CD4-positive, alpha-beta memory T cell (primary cell): ENCODE measurements at regions not wholly inside any gene's neighbourhood (a gene's known extent, or its start where the extent isn't known, plus 50 kb on each side); places are given as distances from the start of the nearest gene placed in this dataset.
"Not testable (repeated sequence)": the region's sequence is repeated elsewhere in the genome, so short reads cannot be mapped to it uniquely, and the experiment has no call there.

ENCODE experiments used
- CTCF ChIA-PET: fragments of 350-600 bp; sonication (Branson Sonifier 250); formaldehyde crosslinking; loops from one replicate; lab custom pipeline; 2021; ENCODE audit warnings: inconsistent platforms; ENCODE audit not compliant: partially characterized antibody; lab: Charles Lee
- POLR2A ChIA-PET: fragments of 350-600 bp; sonication (Branson Sonifier 250); formaldehyde crosslinking; loops from one replicate; lab custom pipeline; 2021; ENCODE audit not compliant: partially characterized antibody; lab: Charles Lee
- DNase-seq, 5 donors: peaks; one replicate each; pipeline versions ENCODE4 v3.0.0 to v3.0.0-alpha.2; 2020 to 2022; ENCODE audit warnings: mixed read lengths in 1 of 5
- H3K27ac ChIP-seq: one replicate; pipeline ENCODE4 v1.7.0; 2013; ENCODE audit warnings: low read depth, low read length
- H3K27me3 ChIP-seq: 2 replicates; pipeline ENCODE4 v1.7.0; 2013; ENCODE audit warnings: mild to moderate bottlenecking, low read length, moderate library complexity; ENCODE audit not compliant: insufficient read depth
- H3K36me3 ChIP-seq: 2 replicates; pipeline ENCODE4 v1.7.0; 2013; ENCODE audit warnings: mild to moderate bottlenecking, low read length, moderate library complexity; ENCODE audit not compliant: insufficient read depth
- H3K4me1 ChIP-seq: 2 replicates; pipeline ENCODE4 v1.7.0; 2013; ENCODE audit warnings: mild to moderate bottlenecking, low read length, moderate library complexity; ENCODE audit not compliant: insufficient read depth
- H3K4me3 ChIP-seq, 2 donors: one replicate each; pipeline ENCODE4 v1.7.0; 2013; ENCODE audit warnings: low read length in 2 of 2, mild to moderate bottlenecking in 1 of 2
- H3K9me3 ChIP-seq, 2 donors: one replicate each; pipeline ENCODE4 v1.7.0; 2013; ENCODE audit warnings: low read length in 2 of 2, control low read depth in 1 of 2; ENCODE audit not compliant: control insufficient read depth in 1 of 2
- H3K27ac Mint-ChIP-seq, 7 donors: one replicate each; pipeline ENCODE4 v1.8.0; 2020 to 2021; ENCODE audit warnings: mixed read lengths in 7 of 7, mild to moderate bottlenecking in 6 of 7, inconsistent platforms in 3 of 7, moderate library complexity in 3 of 7
- H3K27me3 Mint-ChIP-seq, 2 donors: one replicate each; pipeline ENCODE4 v1.8.0; 2020 to 2021; ENCODE audit warnings: mixed read lengths in 2 of 2
- H3K36me3 Mint-ChIP-seq, 2 donors: one replicate each; pipeline ENCODE4 v1.8.0; 2020 to 2021; ENCODE audit warnings: mixed read lengths in 2 of 2, inconsistent platforms in 1 of 2, mild to moderate bottlenecking in 1 of 2
- H3K4me1 Mint-ChIP-seq, 4 donors: one replicate each; pipeline ENCODE4 v1.8.0; 2020 to 2021; ENCODE audit warnings: mixed read lengths in 4 of 4, mild to moderate bottlenecking in 1 of 4
- H3K4me3 Mint-ChIP-seq, 8 donors: one replicate each; pipeline ENCODE4 v1.8.0; 2020 to 2021; ENCODE audit warnings: mixed read lengths in 8 of 8, mild to moderate bottlenecking in 7 of 8, moderate library complexity in 6 of 8, inconsistent platforms in 3 of 8
- H3K9me3 Mint-ChIP-seq, 8 donors: one replicate each; pipeline ENCODE4 v1.8.0; 2020 to 2021; ENCODE audit warnings: mixed read lengths in 8 of 8, mild to moderate bottlenecking in 5 of 8, inconsistent platforms in 3 of 8, moderate library complexity in 1 of 8
- intact Hi-C: fragments of 100-400 bp; cut with micrococcal nuclease; formaldehyde crosslinking; loops from one replicate; pipeline ENCODE4 v1.15.1; 2023

- H3K27me3 ChIP-seq, result no peaks in the 10 kb centered on the region
- no peak overlapping the region for H3K4me3 ChIP-seq
- no peaks in the 10 kb centered on the region for H3K36me3 ChIP-seq
- Mint-ChIP-seq H3K4me3 (no peak overlapping the region), H3K27me3 (peaks cover 0 to 1% of the 10 kb centered on the region in 2 donors), H3K27ac (no peak overlapping the region), H3K9me3 (peaks cover 0 to 5% (median 0%) of the 10 kb centered on the region in 8 donors), H3K4me1 (peaks cover 0 to 1% (median 0%) of the 10 kb centered on the region in 4 donors), H3K36me3 (no peaks in the 10 kb centered on the region)
- DNase-seq, result no peak
- no peaks in the 10 kb centered on the region for H3K4me1 ChIP-seq
- intact Hi-C loops, result no loop called here
- H3K9me3 ChIP-seq, result no peaks in the 10 kb centered on the region
- no peak overlapping the region for H3K27ac ChIP-seq
- ChIA-PET CTCF (no interaction called here), POLR2A (no interaction called here)
These were observed 93.4 kb upstream of the ARMC3 start for GRCh38 chr10:22834471-22834870.

- H3K4me3 Mint-ChIP-seq, result no peak overlapping the region
These were observed 94.1 kb upstream of the ARMC3 start for GRCh38 chr10:22833781-22834180.

GRCh38 chr10:22833353-22833752, 94.5 kb upstream of the ARMC3 start:
- no peak overlapping the region for H3K27ac Mint-ChIP-seq
- peaks cover 0 to 5% (median 0%) of the 10 kb centered on the region in 8 donors for H3K9me3 Mint-ChIP-seq

More at GRCh38 chr10:22833781-22834180, 94.1 kb upstream of the ARMC3 start:
- Mint-ChIP-seq H3K9me3 (peaks cover 0 to 5% (median 0%) of the 10 kb centered on the region in 8 donors), H3K27me3 (no peaks in the 10 kb centered on the region), H3K27ac (no peak overlapping the region), H3K4me1 (peaks cover 0 to 1% (median 0%) of the 10 kb centered on the region in 4 donors), H3K36me3 (no peaks in the 10 kb centered on the region)
- Histone ChIP-seq H3K27me3 (no peaks in the 10 kb centered on the region), H3K9me3 (no peaks in the 10 kb centered on the region), H3K27ac (no peak overlapping the region), H3K4me1 (no peaks in the 10 kb centered on the region), H3K4me3 (no peak overlapping the region), H3K36me3 (no peaks in the 10 kb centered on the region)
- no peak for DNase-seq
- ChIA-PET POLR2A (no interaction called here), CTCF (no interaction called here)
- intact Hi-C loops, result no loop called here

GRCh38 chr10:22832851-22833250, 95.0 kb upstream of the ARMC3 start:
- Mint-ChIP-seq H3K36me3 (no peaks in the 10 kb centered on the region), H3K27ac (no peak overlapping the region), H3K9me3 (peaks cover 0 to 5% (median under 1%) of the 10 kb centered on the region in 8 donors), H3K27me3 (no peaks in the 10 kb centered on the region), H3K4me3 (no peak overlapping the region), H3K4me1 (peaks cover 0 to under 1% (median 0%) of the 10 kb centered on the region in 4 donors)
- DNase-seq, result no peak
- intact Hi-C loops, result no loop called here
- POLR2A ChIA-PET, result no interaction called here
- H3K4me3 ChIP-seq, result no peak overlapping the region
- CTCF ChIA-PET, result no interaction called here
- no peaks in the 10 kb centered on the region for H3K36me3 ChIP-seq
- no peaks in the 10 kb centered on the region for H3K4me1 ChIP-seq
- H3K9me3 ChIP-seq, result no peaks in the 10 kb centered on the region
- no peaks in the 10 kb centered on the region for H3K27me3 ChIP-seq
- H3K27ac ChIP-seq, result no peak overlapping the region

More at GRCh38 chr10:22833353-22833752, 94.5 kb upstream of the ARMC3 start:
- no peak for DNase-seq
- Histone ChIP-seq H3K27me3 (no peaks in the 10 kb centered on the region), H3K4me1 (no peaks in the 10 kb centered on the region), H3K4me3 (no peak overlapping the region), H3K27ac (no peak overlapping the region), H3K9me3 (no peaks in the 10 kb centered on the region), H3K36me3 (no peaks in the 10 kb centered on the region)
- no peaks in the 10 kb centered on the region for H3K27me3 Mint-ChIP-seq
- intact Hi-C loops, result no loop called here
- H3K4me3 Mint-ChIP-seq, result no peak overlapping the region
- no peaks in the 10 kb centered on the region for H3K36me3 Mint-ChIP-seq
- H3K4me1 Mint-ChIP-seq, result peaks cover 0 to 1% (median 0%) of the 10 kb centered on the region in 4 donors
- ChIA-PET POLR2A (no interaction called here), CTCF (no interaction called here)

GRCh38 chr10:22832066-22832602, 95.7 kb upstream of the ARMC3 start:
- ChIA-PET CTCF (no interaction called here), POLR2A (no interaction called here)
- Histone ChIP-seq H3K27ac (no peak overlapping the region), H3K9me3 (no peaks in the 10 kb centered on the region), H3K36me3 (no peaks in the 10 kb centered on the region), H3K4me1 (no peaks in the 10 kb centered on the region), H3K4me3 (no peak overlapping the region), H3K27me3 (no peaks in the 10 kb centered on the region)
- Mint-ChIP-seq H3K4me3 (no peak overlapping the region), H3K27me3 (no peaks in the 10 kb centered on the region), H3K36me3 (no peaks in the 10 kb centered on the region), H3K4me1 (no peaks in the 10 kb centered on the region), H3K27ac (no peak overlapping the region), H3K9me3 (peaks cover 0 to 7% (median under 1%) of the 10 kb centered on the region in 8 donors)
- DNase-seq, result no peak
- intact Hi-C loops, result no loop called here

- Mint-ChIP-seq H3K4me3 (no peak overlapping the region), H3K27me3 (no peaks in the 10 kb centered on the region), H3K27ac (no peak overlapping the region), H3K36me3 (no peaks in the 10 kb centered on the region), H3K4me1 (no peaks in the 10 kb centered on the region), H3K9me3 (peaks cover 0 to 7% (median under 1%) of the 10 kb centered on the region in 8 donors)
- intact Hi-C loops, result no loop called here
- Histone ChIP-seq H3K4me1 (no peaks in the 10 kb centered on the region), H3K36me3 (no peaks in the 10 kb centered on the region), H3K9me3 (no peaks in the 10 kb centered on the region), H3K27me3 (no peaks in the 10 kb centered on the region), H3K27ac (no peak overlapping the region), H3K4me3 (no peak overlapping the region)
- ChIA-PET POLR2A (no interaction called here), CTCF (no interaction called here)
- no peak for DNase-seq
These were observed 96.3 kb upstream of the ARMC3 start for GRCh38 chr10:22831586-22831985.

GRCh38 chr10:22828712-22829111, 99.1 kb upstream of the ARMC3 start:
- intact Hi-C loops, H3K9me3 Mint-ChIP-seq, H3K36me3 ChIP-seq, H3K27me3 Mint-ChIP-seq, POLR2A ChIA-PET, H3K4me3 Mint-ChIP-seq, H3K27ac ChIP-seq, DNase-seq, H3K27ac Mint-ChIP-seq, H3K4me3 ChIP-seq, CTCF ChIA-PET, H3K27me3 ChIP-seq, H3K4me1 Mint-ChIP-seq, H3K4me1 ChIP-seq, H3K36me3 Mint-ChIP-seq, H3K9me3 ChIP-seq: not testable (repeated sequence)
